ENCODE measurements at regions not wholly inside any gene's neighbourhood (a gene's known extent, or its start where the extent isn't known, plus 50 kb on each side); places are given as distances from the start of the nearest gene placed in this dataset.

DNA sequence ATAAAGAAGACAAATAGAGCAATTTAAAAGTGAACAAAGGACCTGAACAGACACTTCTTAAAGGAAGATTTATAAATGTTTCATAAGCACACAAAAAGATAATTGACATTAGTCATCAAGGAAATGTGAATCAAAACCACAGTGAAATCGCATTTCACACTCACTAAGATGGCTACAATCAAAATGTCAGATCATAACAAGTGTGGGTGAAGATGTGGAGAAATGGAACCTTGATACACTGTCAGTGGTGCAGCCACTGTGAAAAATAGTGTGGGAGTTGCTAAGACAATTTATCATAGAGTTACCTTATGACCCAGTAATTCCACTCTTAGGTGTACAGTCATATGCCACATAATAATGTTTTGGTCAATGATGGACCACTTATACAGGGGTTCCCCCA, 54.5 kb upstream of the HTR4 start:
- H3K27me3 ChIP-seq = no peaks in the 10 kb centered on the region
- no peak for DNase-seq
- 68 to 81% (median 74%) methylated on average over 1 of the region's 1 CpG for WGBS, 5 donors

DNA sequence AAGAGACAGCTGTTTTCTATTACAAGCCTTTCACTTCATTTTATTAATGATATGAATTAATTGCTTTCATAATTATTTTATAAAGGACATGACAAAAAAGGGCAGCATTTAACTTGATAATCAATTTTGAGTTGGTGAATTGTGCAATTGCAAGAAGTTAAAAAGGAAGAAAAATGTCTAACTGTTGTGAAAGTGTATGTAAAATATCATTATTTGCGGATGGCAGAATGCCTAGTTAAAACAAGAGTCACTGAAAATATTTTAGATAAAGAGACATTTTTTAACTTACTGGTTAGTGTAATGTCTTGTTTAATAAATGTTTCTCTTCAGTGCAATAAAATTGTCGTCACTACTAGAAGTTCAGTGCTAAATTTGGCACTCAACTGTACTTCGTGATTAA, 57.6 kb upstream of the HTR4 start:
- peaks cover 0 to 5% (median 0%) of the 10 kb centered on the region in 3 donors for H3K27me3 ChIP-seq
- 63 to 83% (median 76%) methylated on average over 3 of the region's 3 CpGs for WGBS, 5 donors
- intact Hi-C loops (cut with DNase I; ENCODE audit: low total_unique reads) = no loop called here
- DNase-seq = no peak
- no peak overlapping the region for H3K4me3 ChIP-seq
- H3K36me3 ChIP-seq = no peaks in the 10 kb centered on the region
- H3K27ac ChIP-seq = no peak overlapping the region
- H3K9me3 ChIP-seq = no peaks in the 10 kb centered on the region
- TF ChIP-seq POLR2A (IDR thresholded peaks at IDR 0.05) = no peak
- TF ChIP-seq, protein P1, sequence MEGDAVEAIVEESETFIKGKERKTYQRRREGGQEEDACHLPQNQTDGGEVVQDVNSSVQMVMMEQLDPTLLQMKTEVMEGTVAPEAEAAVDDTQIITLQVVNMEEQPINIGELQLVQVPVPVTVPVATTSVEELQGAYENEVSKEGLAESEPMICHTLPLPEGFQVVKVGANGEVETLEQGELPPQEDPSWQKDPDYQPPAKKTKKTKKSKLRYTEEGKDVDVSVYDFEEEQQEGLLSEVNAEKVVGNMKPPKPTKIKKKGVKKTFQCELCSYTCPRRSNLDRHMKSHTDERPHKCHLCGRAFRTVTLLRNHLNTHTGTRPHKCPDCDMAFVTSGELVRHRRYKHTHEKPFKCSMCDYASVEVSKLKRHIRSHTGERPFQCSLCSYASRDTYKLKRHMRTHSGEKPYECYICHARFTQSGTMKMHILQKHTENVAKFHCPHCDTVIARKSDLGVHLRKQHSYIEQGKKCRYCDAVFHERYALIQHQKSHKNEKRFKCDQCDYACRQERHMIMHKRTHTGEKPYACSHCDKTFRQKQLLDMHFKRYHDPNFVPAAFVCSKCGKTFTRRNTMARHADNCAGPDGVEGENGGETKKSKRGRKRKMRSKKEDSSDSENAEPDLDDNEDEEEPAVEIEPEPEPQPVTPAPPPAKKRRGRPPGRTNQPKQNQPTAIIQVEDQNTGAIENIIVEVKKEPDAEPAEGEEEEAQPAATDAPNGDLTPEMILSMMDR (IDR thresholded peaks at IDR 0.05) = no peak
- no peak for TF ChIP-seq POLR2AphosphoS5 (IDR thresholded peaks at IDR 0.05)
- no peak for TF ChIP-seq EP300 (IDR thresholded peaks at IDR 0.05)
- no peaks in the 10 kb centered on the region for H3K4me1 ChIP-seq

More for the DNA sequence above, 54.5 kb upstream of the HTR4 start:
- no peak overlapping the region for H3K27ac ChIP-seq
- no peaks in the 10 kb centered on the region for H3K36me3 ChIP-seq
- no peaks in the 10 kb centered on the region for H3K9me3 ChIP-seq
- H3K4me3 ChIP-seq = no peak overlapping the region
- intact Hi-C loops (cut with DNase I; ENCODE audit: low total_unique reads) = no loop called here
- H3K4me1 ChIP-seq = no peaks in the 10 kb centered on the region
- TF ChIP-seq, protein P1 (IDR thresholded peaks at IDR 0.05) = no peak
- TF ChIP-seq EP300 (IDR thresholded peaks at IDR 0.05) (no peak), POLR2A (IDR thresholded peaks at IDR 0.05) (no peak), POLR2AphosphoS5 (IDR thresholded peaks at IDR 0.05) (no peak)

- TF ChIP-seq POLR2AphosphoS5 (IDR thresholded peaks at IDR 0.05) = no peak
- TF ChIP-seq, protein P1 (IDR thresholded peaks at IDR 0.05) = no peak
- TF ChIP-seq EP300 (IDR thresholded peaks at IDR 0.05) = no peak
- TF ChIP-seq POLR2A (IDR thresholded peaks at IDR 0.05) = no peak
- no peak overlapping the region for H3K27ac ChIP-seq
- no peaks in the 10 kb centered on the region for H3K36me3 ChIP-seq
- intact Hi-C loops (cut with DNase I; ENCODE audit: low total_unique reads) = no loop called here
- H3K4me3 ChIP-seq = no peak overlapping the region
- DNase-seq = no peak
- H3K4me1 ChIP-seq = no peaks in the 10 kb centered on the region
- H3K27me3 ChIP-seq = peaks cover 0 to 5% (median 0%) of the 10 kb centered on the region in 3 donors
- H3K9me3 ChIP-seq = no peaks in the 10 kb centered on the region
These were observed 59.6 kb upstream of the HTR4 start for GRCh38 chr5:148713735-148714508.

DNA sequence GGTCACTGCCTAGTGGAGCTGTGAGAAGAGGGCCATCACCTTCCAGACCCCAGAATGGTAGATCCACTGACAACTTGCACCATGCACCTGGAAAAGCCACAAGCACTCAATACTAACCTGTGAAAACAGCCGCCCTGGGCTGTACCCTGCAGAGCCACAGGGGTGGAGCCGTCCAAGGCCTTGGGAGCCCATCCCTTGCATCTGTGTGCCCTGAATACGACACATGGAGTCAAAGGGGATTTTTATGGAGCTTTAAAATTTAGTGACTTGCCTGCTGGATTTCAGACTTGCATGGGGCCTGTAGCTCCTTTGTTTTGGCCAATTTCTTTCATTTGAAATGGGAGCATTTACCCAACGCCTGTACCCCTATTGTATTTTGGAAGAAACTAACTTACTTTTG, 62.4 kb upstream of the HTR4 start:
- Histone ChIP-seq H3K27ac (no peak overlapping the region), H3K9me3 (no peaks in the 10 kb centered on the region), H3K36me3 (no peaks in the 10 kb centered on the region), H3K27me3 (peaks cover 0 to 5% (median 0%) of the 10 kb centered on the region in 3 donors), H3K4me3 (no peak overlapping the region), H3K4me1 (no peaks in the 10 kb centered on the region)
- no peak for TF ChIP-seq EP300 (IDR thresholded peaks at IDR 0.05)
- TF ChIP-seq POLR2A (IDR thresholded peaks at IDR 0.05) = no peak
- TF ChIP-seq, protein P1 (IDR thresholded peaks at IDR 0.05) = no peak
- TF ChIP-seq POLR2AphosphoS5 (IDR thresholded peaks at IDR 0.05) = no peak
- 64 to 90% (median 70%) methylated on average over 3 to 4 of the region's 4 CpGs for WGBS, 5 donors
- DNase-seq = no peak
- intact Hi-C loops (cut with DNase I; ENCODE audit: low total_unique reads) = no loop called here

Data from stomach (tissue), 8 donors.